Glutamatergic neuron (in vitro differentiated cells): ENCODE measurements at regions not wholly inside any gene's neighbourhood (a gene's known extent, or its start where the extent isn't known, plus 50 kb on each side); places are given as distances from the start of the nearest gene placed in this dataset.
"Not testable (repeated sequence)": the region's sequence is repeated elsewhere in the genome, so short reads cannot be mapped to it uniquely, and the experiment has no call there.

Source experiments
- DNase-seq: peaks from one replicate; pipeline ENCODE4 v3.0.0; 2022
- H3K27ac Mint-ChIP-seq: one replicate; pipeline ENCODE4 v1.8.0; 2020; ENCODE audit warnings: mild to moderate bottlenecking, mixed read lengths, inconsistent platforms; ENCODE audit not compliant: unreplicated experiment
- H3K27me3 Mint-ChIP-seq: one replicate; pipeline ENCODE4 v1.8.0; 2020; ENCODE audit warnings: mild to moderate bottlenecking, moderate library complexity, mixed read lengths, inconsistent platforms; ENCODE audit not compliant: unreplicated experiment
- H3K36me3 Mint-ChIP-seq: one replicate; pipeline ENCODE4 v1.8.0; 2020; ENCODE audit warnings: mild to moderate bottlenecking, mixed read lengths, inconsistent platforms; ENCODE audit not compliant: unreplicated experiment
- H3K4me1 Mint-ChIP-seq: one replicate; pipeline ENCODE4 v1.8.0; 2020; ENCODE audit warnings: mild to moderate bottlenecking, low read depth, mixed read lengths, inconsistent platforms; ENCODE audit not compliant: unreplicated experiment
- H3K4me3 Mint-ChIP-seq: one replicate; pipeline ENCODE4 v1.8.0; 2020; ENCODE audit warnings: mild to moderate bottlenecking, mixed read lengths, inconsistent platforms; ENCODE audit not compliant: unreplicated experiment
- H3K9me3 Mint-ChIP-seq: one replicate; pipeline ENCODE4 v1.8.0; 2020; ENCODE audit warnings: mild to moderate bottlenecking, moderate library complexity, mixed read lengths, inconsistent platforms; ENCODE audit not compliant: unreplicated experiment
- CTCF ChIP-seq: fragments of 200-600 bp; sonication (generic); IDR thresholded peaks from one replicate; pipeline ENCODE4 v1.5.0; 2021; ENCODE audit not compliant: partially characterized antibody, unreplicated experiment

- no peak for TF ChIP-seq CTCF
- no peaks in the 10 kb centered on the region for H3K27me3 Mint-ChIP-seq
- peaks cover 4% of the 10 kb centered on the region for H3K9me3 Mint-ChIP-seq
- no peaks in the 10 kb centered on the region for H3K4me1 Mint-ChIP-seq
- no peak for DNase-seq
- no peak overlapping the region for H3K4me3 Mint-ChIP-seq
- H3K36me3 Mint-ChIP-seq, result no peaks in the 10 kb centered on the region
- H3K27ac Mint-ChIP-seq, result no peak overlapping the region
These were observed 1590.2 kb downstream of the EFNA5 start for GRCh38 chr5:106080535-106080934.

GRCh38 chr5:106076655-106077054, 1594.1 kb downstream of the EFNA5 start:
- Mint-ChIP-seq H3K27me3 (no peaks in the 10 kb centered on the region), H3K4me1 (no peaks in the 10 kb centered on the region), H3K36me3 (no peaks in the 10 kb centered on the region), H3K4me3 (no peak overlapping the region), H3K9me3 (peaks cover 2% of the 10 kb centered on the region), H3K27ac (no peak overlapping the region)
- no peak for TF ChIP-seq CTCF
- no peak for DNase-seq

GRCh38 chr5:106072208-106072607, 1598.5 kb downstream of the EFNA5 start:
- Mint-ChIP-seq H3K27ac (no peak overlapping the region), H3K4me1 (no peaks in the 10 kb centered on the region), H3K27me3 (no peaks in the 10 kb centered on the region), H3K36me3 (no peaks in the 10 kb centered on the region), H3K9me3 (peaks cover 2% of the 10 kb centered on the region), H3K4me3 (no peak overlapping the region)
- TF ChIP-seq CTCF, result no peak
- no peak for DNase-seq

GRCh38 chr5:106047341-106047740, 1623.4 kb downstream of the EFNA5 start:
- DNase-seq, result no peak
- no peak for TF ChIP-seq CTCF
- Mint-ChIP-seq H3K36me3 (no peaks in the 10 kb centered on the region), H3K27me3 (no peaks in the 10 kb centered on the region), H3K4me3 (no peak overlapping the region), H3K9me3 (no peaks in the 10 kb centered on the region), H3K27ac (no peak overlapping the region), H3K4me1 (no peaks in the 10 kb centered on the region)

GRCh38 chr5:106032069-106032468, 1638.7 kb downstream of the EFNA5 start:
- not testable (repeated sequence) for H3K36me3 Mint-ChIP-seq, H3K27ac Mint-ChIP-seq, H3K4me3 Mint-ChIP-seq, H3K4me1 Mint-ChIP-seq, H3K9me3 Mint-ChIP-seq, H3K27me3 Mint-ChIP-seq, DNase-seq

GRCh38 chr5:106028314-106028713, 1642.4 kb downstream of the EFNA5 start:
- Mint-ChIP-seq H3K36me3 (peaks cover 7% of the 10 kb centered on the region), H3K27ac (no peak overlapping the region), H3K4me1 (no peaks in the 10 kb centered on the region), H3K27me3 (peaks cover 2% of the 10 kb centered on the region), H3K9me3 (peaks cover 1% of the 10 kb centered on the region), H3K4me3 (no peak overlapping the region)
- no peak for DNase-seq
- TF ChIP-seq CTCF, result no peak
